ENCODE measurements at regions not wholly inside any gene's neighbourhood (a gene's known extent, or its start where the extent isn't known, plus 50 kb on each side); places are given as distances from the start of the nearest gene placed in this dataset.

- DNase-seq (ENCODE audit: low read depth in 1 of 2, low spot score in 1 of 2) = no peak
These were observed 156.4 kb upstream of the KL start for GRCh38 chr13:32859707-32860292.

GRCh38 chr13:32861304-32861703 is 154.9 kb upstream of the KL start:
- no peak for DNase-seq (ENCODE audit: low read depth in 1 of 2, low spot score in 1 of 2)

GRCh38 chr13:32863596-32863995 is 152.6 kb upstream of the KL start:
- DNase-seq (ENCODE audit: low read depth in 1 of 2, low spot score in 1 of 2) = no peak

GRCh38 chr13:32866921-32867320 is 149.3 kb upstream of the KL start:
- no peak for DNase-seq (ENCODE audit: low read depth in 1 of 2, low spot score in 1 of 2)

- no peak for DNase-seq (ENCODE audit: low read depth in 1 of 2, low spot score in 1 of 2)
These were observed 138.7 kb upstream of the KL start for GRCh38 chr13:32877491-32877890.

GRCh38 chr13:32878163-32878562 is 138.1 kb upstream of the KL start:
- no peak for DNase-seq (ENCODE audit: low read depth in 1 of 2, low spot score in 1 of 2)

- DNase-seq (ENCODE audit: low read depth in 1 of 2, low spot score in 1 of 2) = no peak
These were observed 135.6 kb upstream of the KL start for GRCh38 chr13:32880636-32881035.

- DNase-seq (ENCODE audit: low read depth in 1 of 2, low spot score in 1 of 2) = no peak
These were observed 135.0 kb upstream of the KL start for GRCh38 chr13:32881074-32881776.

GRCh38 chr13:32881777-32882145 is 134.5 kb upstream of the KL start:
- no peak for DNase-seq (ENCODE audit: low read depth in 1 of 2, low spot score in 1 of 2)

- no peak for DNase-seq (ENCODE audit: low read depth in 1 of 2, low spot score in 1 of 2)
These were observed 133.5 kb upstream of the KL start for GRCh38 chr13:32882691-32883090.

- DNase-seq (ENCODE audit: low read depth in 1 of 2, low spot score in 1 of 2) = no peak
These were observed 132.7 kb upstream of the KL start for GRCh38 chr13:32883474-32883873.

GRCh38 chr13:32887617-32888016 is 128.6 kb upstream of the KL start:
- no peak for DNase-seq (ENCODE audit: low read depth in 1 of 2, low spot score in 1 of 2)

GRCh38 chr13:32889986-32890565 is 126.1 kb upstream of the KL start:
- no peak for DNase-seq (ENCODE audit: low read depth in 1 of 2, low spot score in 1 of 2)

- no peak for DNase-seq (ENCODE audit: low read depth in 1 of 2, low spot score in 1 of 2)
These were observed 123.0 kb upstream of the KL start for GRCh38 chr13:32893176-32893575.

GRCh38 chr13:32894589-32895001 is 121.6 kb upstream of the KL start:
- DNase-seq (ENCODE audit: low read depth in 1 of 2, low spot score in 1 of 2) = no peak

- DNase-seq (ENCODE audit: low read depth in 1 of 2, low spot score in 1 of 2) = no peak
These were observed 120.9 kb upstream of the KL start for GRCh38 chr13:32895296-32895695.

- DNase-seq (ENCODE audit: low read depth in 1 of 2, low spot score in 1 of 2) = no peak
These were observed 118.9 kb upstream of the KL start for GRCh38 chr13:32897296-32897695.

GRCh38 chr13:32902029-32902780 is 114.0 kb upstream of the KL start:
- no peak for DNase-seq (ENCODE audit: low read depth in 1 of 2, low spot score in 1 of 2)

- no peak for DNase-seq (ENCODE audit: low read depth in 1 of 2, low spot score in 1 of 2)
These were observed 113.3 kb upstream of the KL start for GRCh38 chr13:32902874-32903273.

- DNase-seq (ENCODE audit: low read depth in 1 of 2, low spot score in 1 of 2) = no peak
These were observed 112.5 kb upstream of the KL start for GRCh38 chr13:32903720-32904119.

GRCh38 chr13:32904266-32904665 is 112.0 kb upstream of the KL start:
- no peak for DNase-seq (ENCODE audit: low read depth in 1 of 2, low spot score in 1 of 2)
